CD14-positive monocyte (primary cell): ENCODE measurements at regions not wholly inside any gene's neighbourhood (a gene's known extent, or its start where the extent isn't known, plus 50 kb on each side); places are given as distances from the start of the nearest gene placed in this dataset.

Experiments used
- DNase-seq, 3 donors: peaks; one replicate each; pipeline ENCODE4 v3.0.0-alpha.2; 2011 to 2022
- H2AFZ ChIP-seq: 2 replicates; pipeline ENCODE4 v1.6.0; 2012; ENCODE audit warnings: mild to moderate bottlenecking, low read depth, low read length, inconsistent platforms; ENCODE audit not compliant: insufficient read depth, poor library complexity, severe bottlenecking
- H3K27ac ChIP-seq, 2 donors: 1 replicate in 1 of 2; 2 replicates in 1 of 2; pipeline ENCODE4 v1.5.1; 2012 to 2013; ENCODE audit warnings: low read length in 2 of 2, control low read depth in 1 of 2, inconsistent platforms in 1 of 2, low read depth in 1 of 2, mild to moderate bottlenecking in 1 of 2
- H3K27me3 ChIP-seq, 2 donors: one replicate each; pipeline versions ENCODE4 v1.6.0 to v1.6.1; 2011 to 2013; ENCODE audit warnings: low read length in 2 of 2; ENCODE audit not compliant: control insufficient read depth in 2 of 2, insufficient read depth in 2 of 2
- H3K36me3 ChIP-seq, 2 donors: replicated peaks in 1 of 2; 1 replicate in 1 of 2; 2 replicates in 1 of 2; pipeline versions ENCODE4 v1.5.1 to v1.6.1; 2012 to 2013; ENCODE audit warnings: low read length in 2 of 2, control low read depth in 1 of 2, inconsistent platforms in 1 of 2, mild to moderate bottlenecking in 1 of 2; ENCODE audit not compliant: insufficient read depth in 2 of 2, control insufficient read depth in 1 of 2
- H3K4me1 ChIP-seq, 2 donors: 1 replicate in 1 of 2; 2 replicates in 1 of 2; pipeline versions ENCODE4 v1.5.1 to v1.6.1; 2012 to 2013; ENCODE audit warnings: low read length in 2 of 2, control low read depth in 1 of 2, inconsistent platforms in 1 of 2, mild to moderate bottlenecking in 1 of 2, moderate library complexity in 1 of 2; ENCODE audit not compliant: insufficient read depth in 2 of 2, control insufficient read depth in 1 of 2
- H3K4me2 ChIP-seq: replicated peaks from 2 replicates; pipeline ENCODE3; 2012; ENCODE audit warnings: low read length, moderate library complexity, mild to moderate bottlenecking; ENCODE audit not compliant: poor library complexity, severe bottlenecking; ENCODE audit errors: extremely low read depth
- H3K4me3 ChIP-seq, 3 experiments: fragments of 200-600 bp in 1 of 3; sonication (generic) in 1 of 3; replicated peaks in 1 of 3; 1 replicate in 2 of 3; 2 replicates in 1 of 3; pipeline ENCODE4 v1.5.1; 2011 to 2013; ENCODE audit warnings: low read length in 3 of 3, mild to moderate bottlenecking in 3 of 3, control low read depth in 2 of 3, low read depth in 2 of 3, inconsistent platforms in 1 of 3, moderate library complexity in 1 of 3
- H3K79me2 ChIP-seq: 2 replicates; pipeline ENCODE4 v1.6.0; 2012; ENCODE audit warnings: mild to moderate bottlenecking, control low read depth, inconsistent platforms, low read length, moderate library complexity; ENCODE audit not compliant: insufficient read depth
- H3K9ac ChIP-seq: 2 replicates; pipeline ENCODE4 v1.6.0; 2017; ENCODE audit warnings: low read length, mild to moderate bottlenecking; ENCODE audit not compliant: insufficient read depth, poor library complexity, severe bottlenecking
- H3K9me3 ChIP-seq, 2 donors: replicated peaks in 1 of 2; 1 replicate in 1 of 2; 2 replicates in 1 of 2; pipeline versions ENCODE4 v1.5.1 to v1.6.1; 2012 to 2013; ENCODE audit warnings: low read length in 2 of 2, control low read depth in 1 of 2; ENCODE audit not compliant: control insufficient read depth in 1 of 2, insufficient read depth in 1 of 2
- H4K20me1 ChIP-seq: 2 replicates; pipeline ENCODE4 v1.6.0; 2012; ENCODE audit warnings: mild to moderate bottlenecking, low read length, control low read depth, moderate library complexity; ENCODE audit not compliant: insufficient read depth
- H3K27ac Mint-ChIP-seq, 7 donors: one replicate each; pipeline ENCODE4 v1.8.0; 2020; ENCODE audit warnings: mild to moderate bottlenecking in 7 of 7, mixed read lengths in 7 of 7, moderate library complexity in 6 of 7, inconsistent platforms in 2 of 7
- H3K27me3 Mint-ChIP-seq, 3 donors: one replicate each; pipeline ENCODE4 v1.8.0; 2021 to 2022; ENCODE audit warnings: low read depth in 3 of 3, mild to moderate bottlenecking in 3 of 3, mixed read lengths in 3 of 3, moderate library complexity in 3 of 3, inconsistent platforms in 1 of 3
- H3K36me3 Mint-ChIP-seq, 2 donors: one replicate each; pipeline ENCODE4 v1.8.0; 2020; ENCODE audit warnings: mixed read lengths in 2 of 2, inconsistent platforms in 1 of 2, mild to moderate bottlenecking in 1 of 2
- H3K4me1 Mint-ChIP-seq: one replicate; pipeline ENCODE4 v1.8.0; 2020; ENCODE audit warnings: mild to moderate bottlenecking, mixed read lengths
- H3K4me3 Mint-ChIP-seq, 2 donors: one replicate each; pipeline ENCODE4 v1.8.0; 2020; ENCODE audit warnings: mild to moderate bottlenecking in 2 of 2, mixed read lengths in 2 of 2, moderate library complexity in 1 of 2
- H3K9me3 Mint-ChIP-seq, 7 donors: one replicate each; pipeline ENCODE4 v1.8.0; 2020 to 2022; ENCODE audit warnings: mixed read lengths in 7 of 7, mild to moderate bottlenecking in 6 of 7, moderate library complexity in 6 of 7, inconsistent platforms in 2 of 7
- CTCF ChIP-seq: fragments of 200-600 bp; IDR thresholded peaks from one replicate; pipeline ENCODE4 v1.8.0; 2022; ENCODE audit warnings: antibody characterized with exemption, mild to moderate bottlenecking
- WGBS: methylation state at CpG from one replicate; pipeline ENCODE4 v1.1.5; 2013; ENCODE audit warnings: missing lambda C conversion rate; ENCODE audit not compliant: insufficient coverage; 5-methylcytosine and 5-hydroxymethylcytosine counted together
- intact Hi-C, 2 donors: fragments of 100-400 bp; cut with micrococcal nuclease; formaldehyde crosslinking; loops; one replicate each; pipeline versions ENCODE4 v1.15.0 to v1.15.1; 2023

- peaks cover 0 to 12% of the 10 kb centered on the region in 2 donors for H3K9me3 ChIP-seq
Observed at GRCh38 chr2:2501454-2502200, 170.6 kb upstream of the MYT1L start.

GRCh38 chr2:2495606-2496005 lies 164.5 kb upstream of the MYT1L start:
- H3K27me3 Mint-ChIP-seq, result peaks cover 0 to 4% (median 0%) of the 10 kb centered on the region in 3 donors
- no peak for TF ChIP-seq CTCF
- H3K27ac Mint-ChIP-seq, result no peak overlapping the region

More at GRCh38 chr2:2501454-2502200, 170.6 kb upstream of the MYT1L start:
- Histone ChIP-seq H3K4me2 (no peak overlapping the region), H3K27me3 (no peaks in the 10 kb centered on the region), H2AFZ (no peak overlapping the region), H3K9ac (no peak overlapping the region), H3K27ac (no peak overlapping the region), H3K36me3 (no peaks in the 10 kb centered on the region), H3K4me1 (no peaks in the 10 kb centered on the region), H4K20me1 (no peaks in the 10 kb centered on the region), H3K4me3 (no peak overlapping the region), H3K79me2 (no peaks in the 10 kb centered on the region)
- H3K9me3 Mint-ChIP-seq, result peaks cover 3 to 13% (median 7%) of the 10 kb centered on the region in 7 donors
- no peak for TF ChIP-seq CTCF
- no peak overlapping the region for H3K27ac Mint-ChIP-seq
- H3K36me3 Mint-ChIP-seq, result no peaks in the 10 kb centered on the region
- no peak for DNase-seq
- H3K4me3 Mint-ChIP-seq, result no peak overlapping the region
- WGBS, result 93% methylated on average over 9 of the region's 9 CpGs
- H3K4me1 Mint-ChIP-seq, result no peaks in the 10 kb centered on the region
- H3K27me3 Mint-ChIP-seq, result peaks cover 0 to 8% (median 0%) of the 10 kb centered on the region in 3 donors
- intact Hi-C loops, result no loop called here

More at GRCh38 chr2:2495606-2496005, 164.5 kb upstream of the MYT1L start:
- H3K36me3 Mint-ChIP-seq, result no peaks in the 10 kb centered on the region
- Histone ChIP-seq H3K9me3 (peaks cover 0 to 4% of the 10 kb centered on the region in 2 donors), H2AFZ (no peak overlapping the region), H3K4me2 (no peak overlapping the region), H3K36me3 (no peaks in the 10 kb centered on the region), H3K79me2 (no peaks in the 10 kb centered on the region), H3K27me3 (no peaks in the 10 kb centered on the region), H3K9ac (no peak overlapping the region), H4K20me1 (no peaks in the 10 kb centered on the region), H3K4me1 (no peaks in the 10 kb centered on the region), H3K27ac (no peak overlapping the region), H3K4me3 (no peak overlapping the region)
- WGBS, result no CpG with 5 or more reads among the region's 1 CpG
- H3K9me3 Mint-ChIP-seq, result peaks cover 0 to 10% (median 2%) of the 10 kb centered on the region in 7 donors
- no peaks in the 10 kb centered on the region for H3K4me1 Mint-ChIP-seq
- intact Hi-C loops, result no loop called here
- no peak overlapping the region for H3K4me3 Mint-ChIP-seq
- DNase-seq, result no peak
